ENCODE measurements at regions not wholly inside any gene's neighbourhood (a gene's known extent, or its start where the extent isn't known, plus 50 kb on each side); places are given as distances from the start of the nearest gene placed in this dataset.
"Not testable (repeated sequence)": the region's sequence is repeated elsewhere in the genome, so short reads cannot be mapped to it uniquely, and the experiment has no call there.

DNA sequence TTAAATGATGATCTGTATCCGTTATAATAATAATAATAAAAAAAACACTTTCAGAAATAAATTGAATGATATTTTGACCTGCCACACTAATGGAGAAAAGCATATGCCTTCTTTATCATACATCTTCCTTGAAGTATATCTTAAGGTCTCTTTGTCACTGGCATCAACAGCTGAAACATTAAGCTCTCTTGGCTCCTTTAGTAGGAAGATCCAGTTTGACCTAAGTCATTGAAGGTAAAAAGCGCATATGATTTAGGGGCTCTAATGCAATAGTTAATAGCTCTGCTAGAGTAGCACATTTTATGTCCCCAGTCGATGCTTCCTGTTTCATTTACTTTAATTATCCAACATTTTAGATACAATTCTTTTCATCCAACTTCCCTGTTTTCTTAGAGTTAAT lies 1010.8 kb downstream of the STPG2 start:
- DNase-seq (ENCODE audit: low spot score): no peak
- TF ChIP-seq, protein P1, sequence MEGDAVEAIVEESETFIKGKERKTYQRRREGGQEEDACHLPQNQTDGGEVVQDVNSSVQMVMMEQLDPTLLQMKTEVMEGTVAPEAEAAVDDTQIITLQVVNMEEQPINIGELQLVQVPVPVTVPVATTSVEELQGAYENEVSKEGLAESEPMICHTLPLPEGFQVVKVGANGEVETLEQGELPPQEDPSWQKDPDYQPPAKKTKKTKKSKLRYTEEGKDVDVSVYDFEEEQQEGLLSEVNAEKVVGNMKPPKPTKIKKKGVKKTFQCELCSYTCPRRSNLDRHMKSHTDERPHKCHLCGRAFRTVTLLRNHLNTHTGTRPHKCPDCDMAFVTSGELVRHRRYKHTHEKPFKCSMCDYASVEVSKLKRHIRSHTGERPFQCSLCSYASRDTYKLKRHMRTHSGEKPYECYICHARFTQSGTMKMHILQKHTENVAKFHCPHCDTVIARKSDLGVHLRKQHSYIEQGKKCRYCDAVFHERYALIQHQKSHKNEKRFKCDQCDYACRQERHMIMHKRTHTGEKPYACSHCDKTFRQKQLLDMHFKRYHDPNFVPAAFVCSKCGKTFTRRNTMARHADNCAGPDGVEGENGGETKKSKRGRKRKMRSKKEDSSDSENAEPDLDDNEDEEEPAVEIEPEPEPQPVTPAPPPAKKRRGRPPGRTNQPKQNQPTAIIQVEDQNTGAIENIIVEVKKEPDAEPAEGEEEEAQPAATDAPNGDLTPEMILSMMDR (IDR thresholded peaks at IDR 0.05): no peak
- Histone ChIP-seq H3K4me3 (no peak overlapping the region), H3K27ac (no peak overlapping the region)

DNA sequence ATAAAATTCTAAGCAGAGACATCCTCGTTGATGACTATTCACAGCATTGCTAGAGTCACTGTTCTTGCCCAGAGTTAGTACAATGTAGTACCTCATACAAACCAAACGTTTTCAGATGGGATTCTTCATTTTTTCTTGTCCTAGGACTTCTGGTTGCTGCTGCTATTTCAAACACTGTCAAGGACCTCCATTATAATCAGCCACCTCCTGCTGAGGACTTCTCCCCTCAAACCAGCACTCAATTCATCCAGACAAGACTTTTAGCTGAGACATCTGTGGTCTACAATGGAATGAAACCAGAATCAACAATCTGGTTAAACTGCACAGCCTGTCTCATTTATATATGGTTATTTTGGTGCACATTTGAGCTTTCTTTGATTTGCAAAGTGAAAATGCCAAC lies 1008.8 kb downstream of the STPG2 start:
- DNase-seq (ENCODE audit: low spot score): no peak
- TF ChIP-seq, protein P1 (IDR thresholded peaks at IDR 0.05): no peak

DNA sequence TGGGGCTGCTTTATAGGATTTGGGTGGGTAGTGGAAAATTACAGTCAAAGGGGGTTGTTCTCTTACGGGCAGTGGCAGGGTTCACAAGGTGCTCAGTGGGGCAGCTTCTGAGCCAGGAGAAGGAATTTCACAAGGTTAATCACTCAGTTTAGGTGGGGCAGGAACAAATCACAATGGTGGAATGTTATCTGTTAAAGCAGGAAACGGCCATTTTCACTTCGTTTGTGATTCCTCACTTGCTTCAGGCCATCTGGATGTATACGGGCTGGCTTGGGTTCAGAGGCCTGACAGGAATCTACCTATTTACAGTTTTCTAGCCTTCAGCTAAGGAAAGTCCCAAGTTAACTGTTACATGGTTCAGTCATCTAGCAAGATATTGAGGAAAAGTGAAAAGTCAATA lies 1003.5 kb downstream of the STPG2 start:
- DNase-seq (ENCODE audit: low spot score): no peak
- TF ChIP-seq, protein P1 (IDR thresholded peaks at IDR 0.05): no peak
- Histone ChIP-seq H3K27ac (no peak overlapping the region), H3K4me3 (no peak overlapping the region)

More for the DNA sequence above, 1008.8 kb downstream of the STPG2 start:
- Histone ChIP-seq H3K4me3 (no peak overlapping the region), H3K27ac (no peak overlapping the region)

DNA sequence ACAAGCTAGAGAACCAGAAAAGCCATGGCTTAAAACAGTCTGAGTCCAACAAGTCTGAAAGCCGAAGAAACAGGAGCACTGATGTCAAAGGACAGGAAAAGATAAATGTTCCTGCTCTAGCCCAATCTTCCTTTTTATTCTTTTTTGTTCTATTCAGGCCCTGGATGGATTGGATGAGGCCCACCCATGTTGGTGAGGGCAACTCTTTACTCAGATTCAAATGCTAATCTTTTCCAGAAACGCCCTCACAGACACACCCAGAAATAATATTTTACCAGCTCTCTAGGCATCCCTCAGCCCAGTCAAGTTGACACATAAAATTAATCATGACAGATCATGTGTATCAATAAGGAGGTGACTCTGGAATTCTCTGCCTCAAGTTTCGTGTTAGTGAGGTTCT lies 1002.7 kb downstream of the STPG2 start:
- H3K27ac ChIP-seq: no peak overlapping the region
- TF ChIP-seq, protein P1 (IDR thresholded peaks at IDR 0.05): no peak
- no peak for DNase-seq (ENCODE audit: low spot score)
- H3K4me3 ChIP-seq: no peak overlapping the region

GRCh38 chr4:97141332-97141731 lies 1001.9 kb downstream of the STPG2 start:
- H3K27ac ChIP-seq; DNase-seq (ENCODE audit: low spot score); H3K4me3 ChIP-seq: not testable (repeated sequence)

GRCh38 chr4:97142410-97142809 lies 1000.9 kb downstream of the STPG2 start:
- H3K4me3 ChIP-seq: no peak overlapping the region
- TF ChIP-seq, protein P1 (IDR thresholded peaks at IDR 0.05): no peak
- no peak for DNase-seq (ENCODE audit: low spot score)
- H3K27ac ChIP-seq: no peak overlapping the region

- Histone ChIP-seq H3K4me3 (no peak overlapping the region), H3K27ac (no peak overlapping the region)
- TF ChIP-seq, protein P1 (IDR thresholded peaks at IDR 0.05): no peak
- no peak for DNase-seq (ENCODE audit: low spot score)
These were observed 1000.4 kb downstream of the STPG2 start for GRCh38 chr4:97142893-97143292.

DNA sequence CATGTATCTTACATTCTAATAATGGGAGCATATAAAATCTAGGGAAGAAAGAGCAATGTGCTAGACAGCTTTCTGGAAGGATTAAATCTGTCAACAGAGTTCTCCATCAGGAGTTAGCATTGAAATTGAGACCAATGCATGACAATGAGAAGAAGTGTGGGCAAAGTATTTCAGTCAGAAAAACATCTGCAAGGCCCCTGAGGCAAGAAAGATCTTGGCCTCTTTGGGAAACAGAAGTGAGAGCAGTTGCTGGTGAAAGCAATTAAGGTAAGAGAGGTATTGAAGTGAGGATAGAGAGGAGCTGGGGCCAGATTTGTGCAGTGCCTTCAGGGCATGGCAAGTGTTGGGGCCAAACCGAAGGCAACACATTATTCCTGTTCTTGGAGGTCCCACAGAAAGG lies 999.1 kb downstream of the STPG2 start:
- no peak overlapping the region for H3K4me3 ChIP-seq
- TF ChIP-seq, protein P1 (IDR thresholded peaks at IDR 0.05): no peak
- H3K27ac ChIP-seq: no peak overlapping the region
- DNase-seq (ENCODE audit: low spot score): no peak

Measured in coronary artery (tissue), 2 donors.